ENCODE measurements at regions not wholly inside any gene's neighbourhood (a gene's known extent, or its start where the extent isn't known, plus 50 kb on each side); places are given as distances from the start of the nearest gene placed in this dataset.

- Histone ChIP-seq H3K79me2 (ENCODE audit: control insufficient read depth, insufficient read depth, low read length) (no peaks in the 10 kb centered on the region), H3K9ac (ENCODE audit: insufficient read depth, low read length) (no peak overlapping the region), H3K4me1 (ENCODE audit: control insufficient read depth, extremely low read depth, insufficient read depth, low read length) (peaks cover 4% of the 10 kb centered on the region), H3K36me3 (ENCODE audit: control insufficient read depth, insufficient read depth, low read length) (no peaks in the 10 kb centered on the region), H3K27ac (ENCODE audit: insufficient read depth, low read length) (peak overlapping the region; percentile 22), H2AFZ (ENCODE audit: low read length) (no peak overlapping the region), H3K4me3 (replicated peaks in 1 of 4; ENCODE audit: control extremely low read depth in 1 of 4, insufficient read depth in 1 of 4, low read depth in 3 of 4, low read length in 4 of 4) (no peak overlapping the region), H4K20me1 (ENCODE audit: control insufficient read depth, extremely low read depth, insufficient read depth, low read length) (no peaks in the 10 kb centered on the region), H3K9me3 (ENCODE audit: control insufficient read depth, insufficient read depth, low read depth, low read length) (no peaks in the 10 kb centered on the region), H3K27me3 (ENCODE audit: control insufficient read depth, insufficient read depth, low read length) (peaks cover 4% of the 10 kb centered on the region), H3K4me2 (ENCODE audit: extremely low read depth, insufficient read depth, low read length) (no peak overlapping the region)
- no peak for DNase-seq (ENCODE audit: low read depth in 2 of 2)
- no peak for TF ChIP-seq EZH2 (IDR thresholded peaks at IDR 0.05; ENCODE audit: low read length, missing control alignments)
- no peak for TF ChIP-seq CTCF (conservative IDR thresholded peaks at IDR 0.05 in 1 of 2, IDR thresholded peaks at IDR 0.05 in 1 of 2; ENCODE audit: low read depth in 1 of 2, low read length in 2 of 2)
These were observed 91.3 kb upstream of the FAM171A1 start for GRCh38 chr10:15462253-15462897.

DNA sequence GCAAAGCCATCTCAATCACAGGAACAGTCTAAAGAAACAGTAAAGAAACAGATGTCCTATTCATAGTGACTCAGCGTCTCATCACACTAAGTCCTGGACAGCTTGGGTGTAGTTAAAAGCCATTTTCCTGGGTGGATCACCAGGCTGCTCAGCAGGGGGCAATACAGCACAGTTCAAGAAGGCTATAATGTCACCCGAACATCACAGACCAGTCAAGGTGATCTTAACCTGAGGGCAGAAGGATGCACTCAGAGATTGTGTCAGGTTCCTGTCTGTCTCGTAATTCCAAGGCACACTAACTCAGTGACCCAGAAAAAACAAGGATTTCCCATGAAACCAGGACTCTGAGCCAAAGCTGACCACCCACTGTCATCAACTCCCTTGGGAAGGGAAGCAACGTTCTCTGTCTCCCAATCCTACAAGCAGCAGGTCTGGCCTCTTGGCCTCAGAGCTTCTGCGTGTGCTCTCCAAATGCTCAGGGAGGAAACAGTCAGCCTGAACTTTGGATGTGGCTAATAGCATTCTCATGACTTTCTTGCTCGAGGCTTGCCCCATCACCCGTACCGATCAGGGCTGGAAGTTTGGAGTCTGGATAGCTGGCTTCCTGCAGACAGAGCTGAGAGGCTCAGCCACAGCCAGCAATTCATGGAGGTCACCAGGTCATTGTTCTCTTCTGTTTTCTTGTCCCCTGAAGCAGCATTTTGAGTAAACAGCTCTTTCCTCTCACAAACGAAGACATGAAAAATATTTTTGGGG, 90.4 kb upstream of the FAM171A1 start:
- H3K4me2 ChIP-seq (ENCODE audit: extremely low read depth, insufficient read depth, low read length) = peak overlapping the region; percentile 7
- no peak overlapping the region for H3K4me3 ChIP-seq (replicated peaks in 1 of 4; ENCODE audit: control extremely low read depth in 1 of 4, insufficient read depth in 1 of 4, low read depth in 3 of 4, low read length in 4 of 4)
- no peaks in the 10 kb centered on the region for H3K9me3 ChIP-seq (ENCODE audit: control insufficient read depth, insufficient read depth, low read depth, low read length)
- H4K20me1 ChIP-seq (ENCODE audit: control insufficient read depth, extremely low read depth, insufficient read depth, low read length) = no peaks in the 10 kb centered on the region
- H3K27ac ChIP-seq (ENCODE audit: insufficient read depth, low read length) = peak overlapping the region; percentile 22
- H2AFZ ChIP-seq (ENCODE audit: low read length) = no peak overlapping the region
- H3K79me2 ChIP-seq (ENCODE audit: control insufficient read depth, insufficient read depth, low read length) = no peaks in the 10 kb centered on the region
- H3K36me3 ChIP-seq (ENCODE audit: control insufficient read depth, insufficient read depth, low read length) = no peaks in the 10 kb centered on the region
- DNase-seq (ENCODE audit: low read depth in 2 of 2) = peak; percentile 7 to 68
- peaks cover 4% of the 10 kb centered on the region for H3K4me1 ChIP-seq (ENCODE audit: control insufficient read depth, extremely low read depth, insufficient read depth, low read length)
- peaks cover under 1% of the 10 kb centered on the region for H3K27me3 ChIP-seq (ENCODE audit: control insufficient read depth, insufficient read depth, low read length)
- no peak for TF ChIP-seq EZH2 (IDR thresholded peaks at IDR 0.05; ENCODE audit: low read length, missing control alignments)
- peak; percentile 43 to 44 for TF ChIP-seq CTCF (conservative IDR thresholded peaks at IDR 0.05 in 1 of 2, IDR thresholded peaks at IDR 0.05 in 1 of 2; ENCODE audit: low read depth in 1 of 2, low read length in 2 of 2)
- no peak overlapping the region for H3K9ac ChIP-seq (ENCODE audit: insufficient read depth, low read length)

GRCh38 chr10:15460661-15461060, 89.6 kb upstream of the FAM171A1 start:
- no peak overlapping the region for H3K9ac ChIP-seq (ENCODE audit: insufficient read depth, low read length)

More at GRCh38 chr10:15460661-15461060, 89.6 kb upstream of the FAM171A1 start:
- Histone ChIP-seq H3K36me3 (ENCODE audit: control insufficient read depth, insufficient read depth, low read length) (no peaks in the 10 kb centered on the region), H3K9me3 (ENCODE audit: control insufficient read depth, insufficient read depth, low read depth, low read length) (no peaks in the 10 kb centered on the region), H3K79me2 (ENCODE audit: control insufficient read depth, insufficient read depth, low read length) (no peaks in the 10 kb centered on the region), H3K4me3 (replicated peaks in 1 of 4; ENCODE audit: control extremely low read depth in 1 of 4, insufficient read depth in 1 of 4, low read depth in 3 of 4, low read length in 4 of 4) (no peak overlapping the region), H3K4me1 (ENCODE audit: control insufficient read depth, extremely low read depth, insufficient read depth, low read length) (peaks cover 4% of the 10 kb centered on the region), H2AFZ (ENCODE audit: low read length) (no peak overlapping the region), H3K27ac (ENCODE audit: insufficient read depth, low read length) (no peak overlapping the region), H4K20me1 (ENCODE audit: control insufficient read depth, extremely low read depth, insufficient read depth, low read length) (no peaks in the 10 kb centered on the region), H3K27me3 (ENCODE audit: control insufficient read depth, insufficient read depth, low read length) (no peaks in the 10 kb centered on the region), H3K4me2 (ENCODE audit: extremely low read depth, insufficient read depth, low read length) (no peak overlapping the region)
- TF ChIP-seq EZH2 (IDR thresholded peaks at IDR 0.05; ENCODE audit: low read length, missing control alignments) = no peak
- no peak for TF ChIP-seq CTCF (conservative IDR thresholded peaks at IDR 0.05 in 1 of 2, IDR thresholded peaks at IDR 0.05 in 1 of 2; ENCODE audit: low read depth in 1 of 2, low read length in 2 of 2)
- DNase-seq (ENCODE audit: low read depth in 2 of 2) = no peak
